ENCODE measurements at regions not wholly inside any gene's neighbourhood (a gene's known extent, or its start where the extent isn't known, plus 50 kb on each side); places are given as distances from the start of the nearest gene placed in this dataset.

- Histone ChIP-seq H3K27ac (ENCODE audit: insufficient read depth, low read length, poor library complexity, severe bottlenecking) (no peak overlapping the region), H3K27me3 (ENCODE audit: control insufficient read depth, insufficient read depth, low read length) (no peaks in the 10 kb centered on the region), H3K9me3 (ENCODE audit: control insufficient read depth in 2 of 2, low read length in 2 of 2) (peaks cover 0 to 4% of the 10 kb centered on the region in 2 experiments), H3K4me3 (ENCODE audit: low read depth, low read length) (no peak overlapping the region), H3K36me3 (ENCODE audit: control insufficient read depth, insufficient read depth, low read length) (no peaks in the 10 kb centered on the region), H3K4me1 (ENCODE audit: control insufficient read depth, insufficient read depth, low read length, poor library complexity, severe bottlenecking) (no peaks in the 10 kb centered on the region)
- H3K27ac Mint-ChIP-seq = no peak overlapping the region
- no peaks in the 10 kb centered on the region for H3K27me3 Mint-ChIP-seq
- H3K4me3 Mint-ChIP-seq = no peak overlapping the region
- peaks cover 4 to 19% (median 6%) of the 10 kb centered on the region in 7 donors for H3K9me3 Mint-ChIP-seq
- ATAC-seq (ENCODE audit: low read depth in 2 of 2) = no peak
- DNase-seq = no peak
- H3K4me1 Mint-ChIP-seq = no peaks in the 10 kb centered on the region
- no peaks in the 10 kb centered on the region for H3K36me3 Mint-ChIP-seq
These were observed 1381.5 kb downstream of the SLITRK5 start for GRCh38 chr13:89052699-89053098.

GRCh38 chr13:89053418-89053817, 1382.2 kb downstream of the SLITRK5 start:
- Histone ChIP-seq H3K27me3 (ENCODE audit: control insufficient read depth, insufficient read depth, low read length) (no peaks in the 10 kb centered on the region), H3K27ac (ENCODE audit: insufficient read depth, low read length, poor library complexity, severe bottlenecking) (no peak overlapping the region), H3K4me3 (ENCODE audit: low read depth, low read length) (no peak overlapping the region), H3K9me3 (ENCODE audit: control insufficient read depth in 2 of 2, low read length in 2 of 2) (peaks cover 0 to 4% of the 10 kb centered on the region in 2 experiments), H3K4me1 (ENCODE audit: control insufficient read depth, insufficient read depth, low read length, poor library complexity, severe bottlenecking) (no peaks in the 10 kb centered on the region), H3K36me3 (ENCODE audit: control insufficient read depth, insufficient read depth, low read length) (no peaks in the 10 kb centered on the region)
- no peaks in the 10 kb centered on the region for H3K36me3 Mint-ChIP-seq
- ATAC-seq (ENCODE audit: low read depth in 2 of 2) = no peak
- no peaks in the 10 kb centered on the region for H3K27me3 Mint-ChIP-seq
- peaks cover 4 to 19% (median 8%) of the 10 kb centered on the region in 7 donors for H3K9me3 Mint-ChIP-seq
- no peak for DNase-seq
- peak overlapping the region in 1 of 4 donors; percentile 11 for H3K4me3 Mint-ChIP-seq
- no peaks in the 10 kb centered on the region for H3K4me1 Mint-ChIP-seq
- no peak overlapping the region for H3K27ac Mint-ChIP-seq

GRCh38 chr13:89057274-89057673, 1386.1 kb downstream of the SLITRK5 start:
- H3K9me3 Mint-ChIP-seq = peaks cover 6 to 30% (median 10%) of the 10 kb centered on the region in 7 donors
- H3K4me3 ChIP-seq (ENCODE audit: low read depth, low read length) = no peak overlapping the region
- H3K27ac Mint-ChIP-seq = no peak overlapping the region
- H3K4me3 Mint-ChIP-seq = no peak overlapping the region
- ATAC-seq (ENCODE audit: low read depth in 2 of 2) = no peak
- H3K27me3 ChIP-seq (ENCODE audit: control insufficient read depth, insufficient read depth, low read length) = no peaks in the 10 kb centered on the region
- H3K27me3 Mint-ChIP-seq = no peaks in the 10 kb centered on the region
- peaks cover 0 to 9% of the 10 kb centered on the region in 2 experiments for H3K9me3 ChIP-seq (ENCODE audit: control insufficient read depth in 2 of 2, low read length in 2 of 2)
- H3K4me1 Mint-ChIP-seq = no peaks in the 10 kb centered on the region
- H3K4me1 ChIP-seq (ENCODE audit: control insufficient read depth, insufficient read depth, low read length, poor library complexity, severe bottlenecking) = no peaks in the 10 kb centered on the region
- peaks cover 4% of the 10 kb centered on the region for H3K36me3 Mint-ChIP-seq
- H3K27ac ChIP-seq (ENCODE audit: insufficient read depth, low read length, poor library complexity, severe bottlenecking) = no peak overlapping the region
- H3K36me3 ChIP-seq (ENCODE audit: control insufficient read depth, insufficient read depth, low read length) = no peaks in the 10 kb centered on the region
- DNase-seq = no peak

- no peaks in the 10 kb centered on the region for H3K4me1 Mint-ChIP-seq
- no peak overlapping the region for H3K4me3 Mint-ChIP-seq
- H3K27me3 Mint-ChIP-seq = no peaks in the 10 kb centered on the region
- no peak for ATAC-seq (ENCODE audit: low read depth in 2 of 2)
- H3K9me3 Mint-ChIP-seq = peaks cover 5 to 28% (median 10%) of the 10 kb centered on the region in 7 donors
- H3K36me3 Mint-ChIP-seq = peaks cover 4% of the 10 kb centered on the region
- Histone ChIP-seq H3K36me3 (ENCODE audit: control insufficient read depth, insufficient read depth, low read length) (no peaks in the 10 kb centered on the region), H3K4me3 (ENCODE audit: low read depth, low read length) (no peak overlapping the region), H3K27me3 (ENCODE audit: control insufficient read depth, insufficient read depth, low read length) (no peaks in the 10 kb centered on the region), H3K9me3 (ENCODE audit: control insufficient read depth in 2 of 2, low read length in 2 of 2) (peaks cover 0 to 9% of the 10 kb centered on the region in 2 experiments), H3K27ac (ENCODE audit: insufficient read depth, low read length, poor library complexity, severe bottlenecking) (no peak overlapping the region), H3K4me1 (ENCODE audit: control insufficient read depth, insufficient read depth, low read length, poor library complexity, severe bottlenecking) (no peaks in the 10 kb centered on the region)
- DNase-seq = no peak
- H3K27ac Mint-ChIP-seq = peak overlapping the region in 1 of 3 donors; percentile 17
These were observed 1386.7 kb downstream of the SLITRK5 start for GRCh38 chr13:89057862-89058261.

GRCh38 chr13:89061821-89062220, 1390.7 kb downstream of the SLITRK5 start:
- no peaks in the 10 kb centered on the region for H3K4me1 ChIP-seq (ENCODE audit: control insufficient read depth, insufficient read depth, low read length, poor library complexity, severe bottlenecking)
- Mint-ChIP-seq H3K4me3 (no peak overlapping the region), H3K36me3 (peaks cover 4% of the 10 kb centered on the region), H3K9me3 (peaks cover 2 to 24% (median 12%) of the 10 kb centered on the region in 7 donors), H3K27me3 (no peaks in the 10 kb centered on the region), H3K4me1 (no peaks in the 10 kb centered on the region), H3K27ac (no peak overlapping the region)
- no peaks in the 10 kb centered on the region for H3K36me3 ChIP-seq (ENCODE audit: control insufficient read depth, insufficient read depth, low read length)
- no peak for ATAC-seq (ENCODE audit: low read depth in 2 of 2)
- peaks cover 5 to 7% of the 10 kb centered on the region in 2 experiments for H3K9me3 ChIP-seq (ENCODE audit: control insufficient read depth in 2 of 2, low read length in 2 of 2)
- H3K27ac ChIP-seq (ENCODE audit: insufficient read depth, low read length, poor library complexity, severe bottlenecking) = no peak overlapping the region
- H3K4me3 ChIP-seq (ENCODE audit: low read depth, low read length) = no peak overlapping the region
- no peak for DNase-seq
- no peaks in the 10 kb centered on the region for H3K27me3 ChIP-seq (ENCODE audit: control insufficient read depth, insufficient read depth, low read length)

GRCh38 chr13:89066868-89067466, 1395.8 kb downstream of the SLITRK5 start:
- ATAC-seq (ENCODE audit: low read depth in 2 of 2) = no peak
- H3K4me3 Mint-ChIP-seq = no peak overlapping the region
- no peaks in the 10 kb centered on the region for H3K27me3 ChIP-seq (ENCODE audit: control insufficient read depth, insufficient read depth, low read length)
- DNase-seq = peak in 1 of 3 donors; percentile 1
- no peaks in the 10 kb centered on the region for H3K27me3 Mint-ChIP-seq
- no peak overlapping the region for H3K4me3 ChIP-seq (ENCODE audit: low read depth, low read length)
- no peaks in the 10 kb centered on the region for H3K4me1 Mint-ChIP-seq
- H3K36me3 ChIP-seq (ENCODE audit: control insufficient read depth, insufficient read depth, low read length) = no peaks in the 10 kb centered on the region
- peaks cover 2 to 15% (median 11%) of the 10 kb centered on the region in 7 donors for H3K9me3 Mint-ChIP-seq
- peaks cover 7 to 10% of the 10 kb centered on the region in 2 experiments for H3K9me3 ChIP-seq (ENCODE audit: control insufficient read depth in 2 of 2, low read length in 2 of 2)
- no peak overlapping the region for H3K27ac ChIP-seq (ENCODE audit: insufficient read depth, low read length, poor library complexity, severe bottlenecking)
- no peaks in the 10 kb centered on the region for H3K36me3 Mint-ChIP-seq
- no peaks in the 10 kb centered on the region for H3K4me1 ChIP-seq (ENCODE audit: control insufficient read depth, insufficient read depth, low read length, poor library complexity, severe bottlenecking)
- no peak overlapping the region for H3K27ac Mint-ChIP-seq

- ATAC-seq (ENCODE audit: low read depth in 2 of 2) (no peak), DNase-seq (no peak)
- Histone ChIP-seq H3K27me3 (ENCODE audit: control insufficient read depth, insufficient read depth, low read length) (no peaks in the 10 kb centered on the region), H3K36me3 (ENCODE audit: control insufficient read depth, insufficient read depth, low read length) (no peaks in the 10 kb centered on the region), H3K9me3 (ENCODE audit: control insufficient read depth in 2 of 2, low read length in 2 of 2) (peaks cover 0 to 16% of the 10 kb centered on the region in 2 experiments), H3K4me1 (ENCODE audit: control insufficient read depth, insufficient read depth, low read length, poor library complexity, severe bottlenecking) (no peaks in the 10 kb centered on the region), H3K27ac (ENCODE audit: insufficient read depth, low read length, poor library complexity, severe bottlenecking) (no peak overlapping the region), H3K4me3 (ENCODE audit: low read depth, low read length) (no peak overlapping the region)
- peaks cover 0 to 18% (median 10%) of the 10 kb centered on the region in 7 donors for H3K9me3 Mint-ChIP-seq
- no peaks in the 10 kb centered on the region for H3K36me3 Mint-ChIP-seq
- H3K27me3 Mint-ChIP-seq = no peaks in the 10 kb centered on the region
- H3K4me1 Mint-ChIP-seq = no peaks in the 10 kb centered on the region
- no peak overlapping the region for H3K4me3 Mint-ChIP-seq
- no peak overlapping the region for H3K27ac Mint-ChIP-seq
These were observed 1401.8 kb downstream of the SLITRK5 start for GRCh38 chr13:89072979-89073378.

GRCh38 chr13:89076622-89077021, 1405.5 kb downstream of the SLITRK5 start:
- DNase-seq = no peak
- Mint-ChIP-seq H3K27ac (no peak overlapping the region), H3K4me1 (no peaks in the 10 kb centered on the region), H3K27me3 (no peaks in the 10 kb centered on the region), H3K9me3 (peaks cover 0 to 15% (median 5%) of the 10 kb centered on the region in 7 donors), H3K36me3 (no peaks in the 10 kb centered on the region), H3K4me3 (no peak overlapping the region)
- no peaks in the 10 kb centered on the region for H3K4me1 ChIP-seq (ENCODE audit: control insufficient read depth, insufficient read depth, low read length, poor library complexity, severe bottlenecking)
- no peaks in the 10 kb centered on the region for H3K36me3 ChIP-seq (ENCODE audit: control insufficient read depth, insufficient read depth, low read length)
- H3K4me3 ChIP-seq (ENCODE audit: low read depth, low read length) = no peak overlapping the region
- H3K27me3 ChIP-seq (ENCODE audit: control insufficient read depth, insufficient read depth, low read length) = no peaks in the 10 kb centered on the region
- no peak for ATAC-seq (ENCODE audit: low read depth in 2 of 2)
- no peak overlapping the region for H3K27ac ChIP-seq (ENCODE audit: insufficient read depth, low read length, poor library complexity, severe bottlenecking)
- H3K9me3 ChIP-seq (ENCODE audit: control insufficient read depth in 2 of 2, low read length in 2 of 2) = peaks cover 0 to 6% of the 10 kb centered on the region in 2 experiments

Data from CD4-positive, CD25-positive, alpha-beta regulatory T cell (primary cell).